ENCODE measurements at regions not wholly inside any gene's neighbourhood (a gene's known extent, or its start where the extent isn't known, plus 50 kb on each side); places are given as distances from the start of the nearest gene placed in this dataset.

- no peak for TF ChIP-seq CTCF (IDR thresholded peaks at IDR 0.05)
- TF ChIP-seq POLR2A (IDR thresholded peaks at IDR 0.05; ENCODE audit: low read depth) = no peak
Observed at GRCh38 chr6:126643352-126643751, 303.4 kb downstream of the CENPW start.
